ENCODE measurements at regions not wholly inside any gene's neighbourhood (a gene's known extent, or its start where the extent isn't known, plus 50 kb on each side); places are given as distances from the start of the nearest gene placed in this dataset.

DNA sequence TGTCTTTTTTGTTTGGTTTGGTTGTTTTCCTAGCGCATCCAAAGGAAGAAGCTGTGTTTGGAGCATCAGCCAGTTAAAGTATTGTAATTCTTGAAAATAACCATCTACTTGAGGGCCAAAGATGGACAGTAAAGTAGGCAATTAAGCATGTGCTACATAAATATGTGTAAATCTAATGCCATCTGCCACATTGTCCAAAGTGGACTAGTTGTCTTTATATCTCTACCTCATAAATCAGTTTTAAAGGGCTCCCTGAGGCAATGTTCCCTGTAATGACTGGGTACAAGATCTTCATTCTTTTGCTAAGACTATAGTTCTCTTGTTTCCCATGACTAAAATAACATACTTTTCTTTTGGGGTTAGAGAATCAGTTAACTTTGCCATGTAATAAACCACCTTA is 460.0 kb upstream of the RARB start:
- DNase-seq (ENCODE audit: low read depth in 2 of 3, low spot score in 2 of 3): no peak

DNA sequence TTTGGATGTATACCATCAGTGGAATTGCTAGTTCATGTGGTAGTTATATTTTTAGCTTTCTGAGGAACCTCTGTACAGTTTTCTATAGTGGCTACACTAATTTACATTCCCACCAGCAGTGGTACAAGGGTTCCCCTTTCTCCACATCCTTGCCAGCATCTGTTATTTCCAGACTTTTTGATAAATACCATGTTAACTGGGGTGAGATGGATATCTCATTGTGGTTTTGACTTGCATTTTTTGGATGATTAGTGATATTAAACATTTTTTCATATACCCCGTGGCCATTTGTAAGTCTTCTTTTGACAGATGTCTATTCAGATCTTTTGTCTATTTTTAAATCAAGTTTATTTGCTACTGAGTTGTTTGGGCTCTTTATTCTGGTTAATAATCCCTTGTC is 455.6 kb upstream of the RARB start:
- DNase-seq (ENCODE audit: low read depth in 2 of 3, low spot score in 2 of 3): no peak

DNA sequence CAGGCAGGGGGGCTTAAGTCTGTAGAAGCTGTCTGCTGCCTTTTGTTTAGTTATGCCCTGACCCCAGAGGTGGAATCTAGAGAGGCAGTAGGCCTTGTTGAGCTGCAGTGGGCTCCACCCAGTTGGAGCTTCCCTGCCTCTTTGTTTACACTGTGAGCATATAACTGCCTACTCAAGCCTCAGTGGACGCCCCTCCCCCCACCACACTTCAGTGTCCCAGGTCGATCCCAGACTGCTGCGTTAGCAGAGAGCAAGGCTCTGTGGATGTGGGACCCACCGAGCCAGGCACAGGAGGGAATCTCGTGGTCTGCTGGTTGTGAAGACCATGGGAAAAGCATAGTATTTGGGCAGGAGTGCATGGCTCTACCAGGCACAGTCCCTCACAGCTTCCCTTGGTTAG is 446.8 kb upstream of the RARB start:
- no peak for DNase-seq (ENCODE audit: low read depth in 2 of 3, low spot score in 2 of 3)

GRCh38 chr3:24981924-24982323 is 446.1 kb upstream of the RARB start:
- DNase-seq (ENCODE audit: low read depth in 2 of 3, low spot score in 2 of 3): no peak

DNA sequence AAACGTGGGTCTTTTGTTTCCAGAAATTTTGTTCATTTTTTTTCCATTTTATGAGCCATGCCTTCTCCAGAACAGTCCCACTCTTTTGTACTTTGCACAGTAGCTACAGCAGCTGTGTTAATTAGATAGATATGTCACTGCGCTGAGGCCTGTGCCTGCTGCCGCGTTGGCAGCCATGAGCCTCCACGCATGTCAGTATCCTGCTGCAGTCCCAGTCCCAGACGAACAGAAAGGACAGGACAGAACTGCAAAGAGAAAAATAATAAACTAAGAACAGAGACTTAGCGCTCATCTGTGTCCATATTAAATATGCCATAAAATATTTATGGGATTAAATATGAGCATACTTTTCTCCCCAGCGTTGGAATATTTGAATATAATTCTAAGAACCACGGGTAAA is 442.4 kb upstream of the RARB start:
- no peak for DNase-seq (ENCODE audit: low read depth in 2 of 3, low spot score in 2 of 3)

- no peak for DNase-seq (ENCODE audit: low read depth in 2 of 3, low spot score in 2 of 3)
Observed at GRCh38 chr3:24986612-24987011, 441.5 kb upstream of the RARB start.

DNA sequence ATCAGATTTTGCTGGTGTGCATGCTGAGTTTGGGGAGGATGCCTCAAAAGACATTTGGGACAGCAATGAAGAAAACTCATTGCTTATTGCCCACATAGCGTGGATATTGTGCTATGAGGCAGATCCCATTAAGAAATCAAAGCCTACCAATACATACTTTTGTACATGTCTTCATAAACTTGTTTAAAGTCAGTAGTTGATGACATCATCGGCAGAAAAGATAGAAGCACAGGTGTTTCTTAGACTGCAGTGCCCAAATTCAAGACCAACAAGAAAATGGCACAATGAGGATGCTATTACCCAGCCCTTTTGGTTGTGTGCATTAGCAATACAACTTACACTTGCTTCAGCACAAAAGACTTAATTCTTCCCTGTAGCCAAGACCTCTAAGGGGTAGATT is 428.7 kb upstream of the RARB start:
- no peak for DNase-seq (ENCODE audit: low read depth in 2 of 3, low spot score in 2 of 3)

DNA sequence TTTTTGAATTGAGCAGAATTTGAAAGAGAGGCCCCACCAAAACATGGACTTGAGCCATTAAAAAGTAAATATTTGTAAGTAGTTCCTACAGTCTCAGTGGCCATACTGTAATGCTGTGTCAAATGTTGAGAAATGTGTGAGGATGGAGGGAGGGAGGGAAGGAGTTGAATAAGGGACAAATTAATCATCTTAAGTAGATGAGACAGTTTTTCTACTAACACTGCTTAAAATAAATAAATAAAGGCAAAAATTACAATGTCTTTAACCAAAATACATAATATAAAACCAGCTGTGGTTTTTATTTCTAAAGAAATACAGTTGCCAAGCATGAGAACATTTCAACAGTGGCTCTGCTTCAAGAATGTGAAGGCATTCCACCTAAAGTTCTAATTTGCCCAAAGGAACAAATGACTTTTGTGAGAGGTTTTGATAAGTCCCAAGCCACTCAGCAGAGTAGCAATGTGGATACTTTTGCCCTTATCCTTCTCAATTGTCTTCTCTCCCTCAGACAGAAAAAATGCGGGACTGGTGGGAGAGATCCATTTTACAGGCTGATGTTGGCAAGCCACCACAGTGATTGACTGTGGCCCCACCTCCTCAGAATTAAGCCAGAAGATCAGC is 427.0 kb upstream of the RARB start:
- no peak for DNase-seq (ENCODE audit: low read depth in 2 of 3, low spot score in 2 of 3)

- no peak for DNase-seq (ENCODE audit: low read depth in 2 of 3, low spot score in 2 of 3)
Observed at GRCh38 chr3:25002052-25002451, 426.0 kb upstream of the RARB start.

DNA sequence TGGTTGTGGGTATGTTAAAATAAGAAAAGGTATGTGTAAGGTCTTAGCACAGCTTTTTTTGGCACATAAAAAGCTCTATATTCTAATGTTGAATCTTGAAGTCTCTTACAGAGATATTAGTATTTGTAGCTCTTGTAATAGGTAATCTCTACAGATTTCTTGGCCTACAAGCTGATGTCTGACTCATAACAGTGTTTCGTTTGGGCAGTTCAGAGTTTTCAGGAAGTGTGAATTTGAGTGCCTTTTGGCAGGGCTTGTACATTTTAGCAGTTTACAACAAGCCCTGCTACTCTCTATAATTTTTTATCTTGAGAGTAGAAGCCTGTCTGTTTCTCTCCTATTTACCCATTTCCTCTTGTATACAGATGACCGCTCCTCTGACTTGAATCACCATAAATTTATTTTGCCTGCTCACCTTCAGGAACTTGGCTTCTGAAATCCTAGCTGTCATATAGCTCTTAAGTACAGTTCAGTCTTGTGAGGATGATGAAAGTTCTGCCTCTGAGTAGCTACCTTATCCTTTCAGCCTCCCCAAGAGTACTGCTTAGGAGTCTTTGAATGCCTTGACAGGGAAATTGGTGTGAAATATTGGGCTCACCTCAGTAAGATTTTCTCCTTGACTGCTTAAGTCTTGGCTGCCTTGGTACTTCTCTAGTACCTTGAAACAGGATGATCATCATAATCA is 419.9 kb upstream of the RARB start:
- DNase-seq (ENCODE audit: low read depth in 2 of 3, low spot score in 2 of 3): no peak

DNA sequence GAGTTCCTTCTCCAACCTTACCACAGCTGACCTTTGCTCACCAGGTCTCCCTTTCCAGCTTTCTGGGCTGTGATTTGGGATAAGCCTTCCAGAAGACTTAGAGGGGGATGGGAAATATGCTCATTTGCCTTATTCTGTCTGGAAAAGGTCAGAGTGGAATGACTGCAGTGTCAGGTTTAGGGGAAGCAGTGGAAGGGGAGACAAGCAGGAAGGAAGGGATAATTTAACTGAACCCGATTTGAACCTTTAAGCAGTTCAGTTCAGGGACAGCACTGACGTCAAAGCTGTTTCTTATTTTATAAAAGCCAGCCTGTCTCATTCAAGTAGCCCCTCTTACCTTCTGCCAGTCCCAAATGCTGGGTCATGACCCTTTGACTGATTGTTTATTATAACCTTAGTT is 418.4 kb upstream of the RARB start:
- no peak for DNase-seq (ENCODE audit: low read depth in 2 of 3, low spot score in 2 of 3)

DNA sequence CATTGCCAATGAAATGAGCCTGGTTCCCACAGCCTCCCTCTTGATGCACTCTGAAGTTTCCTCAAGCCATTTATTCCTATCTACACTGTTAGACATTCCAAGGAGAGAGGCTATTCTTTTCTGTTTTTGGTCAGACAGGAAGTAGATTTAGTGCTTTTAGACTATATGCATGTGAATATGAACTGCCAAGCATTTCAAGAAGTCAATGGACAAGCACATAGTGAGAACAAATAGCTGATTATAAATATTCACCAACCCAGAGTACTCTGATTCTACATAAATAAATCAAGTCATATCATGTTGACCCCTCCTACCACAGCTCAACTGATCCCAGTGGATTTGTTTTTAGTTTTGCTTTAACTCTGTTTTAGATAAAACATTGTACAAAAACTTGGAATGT is 412.5 kb upstream of the RARB start:
- DNase-seq (ENCODE audit: low read depth in 2 of 3, low spot score in 2 of 3): no peak

DNA sequence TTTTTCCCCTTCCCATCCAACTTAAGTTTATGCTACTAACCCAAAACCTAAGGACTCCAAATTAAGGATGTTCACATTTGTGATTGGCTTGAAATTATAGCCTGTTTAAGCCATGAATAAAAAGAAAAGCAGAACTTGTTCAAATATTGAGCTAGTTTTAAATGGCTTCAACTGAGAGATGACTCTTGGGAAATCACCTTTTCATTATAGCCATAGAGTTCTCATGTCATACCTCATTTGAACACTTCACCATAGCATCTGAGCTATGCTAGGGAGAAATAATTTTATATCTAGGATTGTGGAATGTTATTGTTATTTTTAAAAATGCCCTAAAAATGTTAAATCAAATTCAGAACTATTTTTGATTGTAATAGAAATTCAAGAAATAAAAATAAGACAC is 409.2 kb upstream of the RARB start:
- no peak for DNase-seq (ENCODE audit: low read depth in 2 of 3, low spot score in 2 of 3)

DNA sequence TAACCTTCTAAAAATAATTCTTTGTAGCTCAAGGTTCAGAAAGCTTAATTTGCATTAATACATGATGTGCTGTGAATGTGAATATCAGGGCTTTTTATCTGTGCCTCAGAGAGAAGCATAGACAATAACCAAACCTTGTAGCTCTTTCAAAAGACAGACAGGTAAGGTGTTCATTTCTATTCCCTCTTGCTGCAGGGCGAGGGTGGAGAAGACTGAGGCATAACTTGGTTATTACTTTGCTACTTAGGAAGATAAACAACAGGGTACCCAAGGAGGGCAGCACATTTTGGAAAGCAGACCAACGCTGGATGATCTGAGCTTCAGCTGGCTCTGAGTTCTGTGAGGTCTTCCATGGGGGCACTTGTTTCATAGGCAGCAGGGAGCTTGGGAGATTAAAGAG is 408.6 kb upstream of the RARB start:
- no peak for DNase-seq (ENCODE audit: low read depth in 2 of 3, low spot score in 2 of 3)

- no peak for DNase-seq (ENCODE audit: low read depth in 2 of 3, low spot score in 2 of 3)
Observed at GRCh38 chr3:25021816-25022215, 406.2 kb upstream of the RARB start.

DNA sequence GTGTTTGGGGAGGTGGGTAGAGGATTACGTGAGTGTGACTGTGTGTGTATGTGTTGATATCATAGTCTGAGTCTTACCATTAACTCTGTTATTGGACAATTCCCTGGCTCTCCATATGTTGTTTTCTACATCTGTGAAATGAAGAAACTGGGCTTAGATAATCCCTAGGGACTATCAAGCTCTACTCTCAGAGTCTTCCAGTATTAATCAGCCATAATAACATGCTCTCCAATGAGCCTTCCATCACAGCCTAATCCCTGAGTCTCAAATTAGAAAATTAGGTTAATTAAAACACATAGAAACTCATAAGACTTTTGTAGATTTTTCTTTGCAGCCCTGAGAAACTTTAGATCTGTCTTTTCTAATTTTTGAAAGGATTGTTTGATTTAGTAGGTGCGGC is 404.2 kb upstream of the RARB start:
- DNase-seq (ENCODE audit: low read depth in 2 of 3, low spot score in 2 of 3): no peak

- DNase-seq (ENCODE audit: low read depth in 2 of 3, low spot score in 2 of 3): no peak
Observed at GRCh38 chr3:25025236-25025635, 402.8 kb upstream of the RARB start.

DNA sequence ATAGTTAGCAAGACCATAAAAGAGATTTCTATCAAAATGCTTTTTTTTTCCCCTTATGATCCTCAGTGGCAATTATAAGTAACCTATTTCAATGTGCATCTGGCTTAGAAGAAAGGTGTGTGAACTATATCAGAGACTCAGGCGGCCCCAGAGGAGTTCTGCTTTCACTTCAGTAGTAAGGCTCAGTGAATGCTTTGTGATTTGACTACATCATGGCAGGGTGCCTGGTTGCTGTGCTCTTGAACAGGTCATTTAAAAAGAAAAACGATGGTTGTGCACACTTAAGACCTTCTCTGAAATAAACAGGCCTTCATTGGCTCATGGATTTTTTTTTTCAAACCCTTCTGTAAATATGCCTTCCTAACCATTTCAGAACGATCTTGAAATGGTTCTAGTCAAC is 400.4 kb upstream of the RARB start:
- no peak for DNase-seq (ENCODE audit: low read depth in 2 of 3, low spot score in 2 of 3)

- no peak for DNase-seq (ENCODE audit: low read depth in 2 of 3, low spot score in 2 of 3)
Observed at GRCh38 chr3:25029820-25030219, 398.2 kb upstream of the RARB start.

GRCh38 chr3:25032344-25032743 is 395.7 kb upstream of the RARB start:
- DNase-seq (ENCODE audit: low read depth in 2 of 3, low spot score in 2 of 3): no peak

DNA sequence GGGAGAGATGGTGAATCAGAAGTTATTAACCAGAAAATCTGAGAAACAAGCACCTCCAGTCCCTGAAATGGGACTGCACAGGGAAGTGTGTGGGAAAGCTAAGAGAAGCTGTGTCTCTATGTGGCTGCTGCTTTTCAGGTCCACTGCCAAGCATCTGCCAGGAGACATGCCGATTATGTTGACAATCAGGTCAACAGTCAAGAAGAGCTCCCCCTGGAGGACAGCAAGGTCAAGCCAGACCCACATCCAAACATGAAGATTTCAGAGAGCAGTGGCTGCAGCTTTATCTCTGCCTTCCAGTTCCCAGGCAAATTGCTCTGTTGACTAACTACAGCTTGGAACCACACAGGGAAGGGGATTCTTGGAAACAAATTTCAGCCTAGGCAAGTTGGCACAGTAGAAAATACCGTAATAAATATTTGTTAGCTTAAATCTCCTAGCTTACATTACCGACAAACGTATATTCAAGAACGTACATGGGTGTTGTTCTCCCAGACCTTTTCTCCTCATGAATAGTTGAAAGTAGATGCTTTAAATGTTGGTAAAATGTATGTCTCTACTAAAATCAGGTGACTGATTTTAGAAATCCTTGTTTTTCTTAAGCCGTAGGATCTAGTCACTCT is 394.5 kb upstream of the RARB start:
- DNase-seq (ENCODE audit: low read depth in 2 of 3, low spot score in 2 of 3): no peak

DNA sequence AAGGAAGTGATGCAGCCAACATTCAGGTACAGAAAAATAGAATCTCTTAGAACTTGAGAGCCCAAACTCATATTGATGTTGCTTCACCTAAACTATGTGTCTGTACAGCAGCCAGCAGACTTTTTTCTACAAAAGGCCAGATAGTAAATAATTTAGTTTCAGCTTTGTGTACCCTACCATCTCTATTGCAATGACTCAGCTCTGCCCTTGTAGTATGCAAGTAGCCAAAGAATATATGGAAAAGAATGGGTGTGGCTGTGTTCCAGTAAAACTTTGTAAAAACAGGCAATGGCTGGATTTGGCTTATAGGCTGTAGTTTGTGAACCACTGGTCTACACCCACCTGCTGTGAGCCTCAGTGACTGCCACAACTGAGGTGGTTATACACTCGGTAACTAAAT is 392.5 kb upstream of the RARB start:
- DNase-seq (ENCODE audit: low read depth in 2 of 3, low spot score in 2 of 3): no peak

DNA sequence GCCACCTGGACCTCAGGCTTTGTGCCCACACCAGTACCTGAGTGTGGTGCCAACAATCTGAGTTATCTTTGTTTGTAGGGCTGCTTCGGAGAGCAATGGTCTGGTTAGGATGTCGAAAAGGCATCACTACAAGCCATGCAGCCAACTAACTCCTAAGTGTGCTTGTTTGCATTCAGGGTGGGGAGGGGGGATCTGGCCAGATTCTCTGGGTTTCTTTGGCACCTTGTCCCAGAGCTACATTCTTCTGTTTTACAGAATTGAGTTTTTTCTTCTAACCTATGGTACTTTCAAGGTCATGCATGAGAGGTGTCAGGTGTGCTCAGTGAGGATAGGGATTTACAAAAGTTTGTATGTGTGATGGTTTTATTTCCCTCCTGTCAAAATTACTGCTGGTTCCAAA is 391.4 kb upstream of the RARB start:
- no peak for DNase-seq (ENCODE audit: low read depth in 2 of 3, low spot score in 2 of 3)
